Stimulated activated CD8-positive, alpha-beta memory T cell treated with anti-CD3 and anti-CD28 coated beads, Interleukin-7, amount 100 ng/mL, for 48 hours (primary cell): ENCODE measurements at regions not wholly inside any gene's neighbourhood (a gene's known extent, or its start where the extent isn't known, plus 50 kb on each side); places are given as distances from the start of the nearest gene placed in this dataset.

ENCODE experiments used
- DNase-seq, 2 donors: peaks; one replicate each; pipeline ENCODE4 v3.0.0-alpha.2; 2020; ENCODE audit warnings: low read depth in 1 of 2; ENCODE audit errors: extremely low read depth in 1 of 2

- no peak for DNase-seq
Measured at GRCh38 chr11:81476345-81476744, 1257.3 kb downstream of the FAM181B start.

DNA sequence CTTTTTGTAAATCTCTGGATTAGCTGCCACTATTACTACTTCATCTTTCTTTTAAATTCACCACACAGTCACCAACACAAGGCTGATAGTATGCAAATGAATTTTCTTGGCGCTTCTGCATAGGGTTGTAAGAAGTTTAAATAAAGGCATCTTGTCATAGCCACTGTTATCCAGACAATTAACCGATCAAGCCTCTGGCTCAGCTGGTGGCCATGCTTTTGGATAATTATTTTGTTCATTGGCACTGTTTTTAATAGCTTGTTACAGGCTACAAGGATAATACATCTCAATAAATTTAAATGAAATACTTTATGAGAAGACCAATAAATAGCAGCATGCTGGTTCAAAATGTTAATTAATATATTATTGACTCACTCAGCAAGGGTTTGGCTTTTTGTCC is 1261.0 kb downstream of the FAM181B start:
- no peak for DNase-seq

- no peak for DNase-seq
Measured at GRCh38 chr11:81470446-81470845, 1263.2 kb downstream of the FAM181B start.

GRCh38 chr11:81459766-81460306 is 1273.8 kb downstream of the FAM181B start:
- no peak for DNase-seq

- no peak for DNase-seq
Measured at GRCh38 chr11:81449588-81450156, 1284.0 kb downstream of the FAM181B start.

- no peak for DNase-seq
Measured at GRCh38 chr11:81444297-81444696, 1289.4 kb downstream of the FAM181B start.

DNA sequence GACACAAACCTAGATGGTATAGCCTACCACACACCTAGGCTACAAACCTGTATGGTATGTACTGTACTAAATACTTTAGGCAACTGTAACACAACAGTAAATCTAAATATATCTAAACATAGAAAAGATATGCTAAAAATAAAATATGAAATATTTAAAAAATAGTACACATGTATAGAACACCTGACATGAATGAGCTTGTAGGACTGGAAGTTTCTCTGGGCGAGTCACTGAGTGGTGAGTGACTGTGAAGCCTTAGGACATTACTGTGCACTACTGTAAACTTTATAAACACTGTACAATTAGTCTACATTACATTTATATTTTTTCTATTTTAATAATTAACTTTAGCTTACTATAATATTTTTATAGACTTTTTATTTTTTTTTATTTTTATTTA is 1301.3 kb downstream of the FAM181B start:
- DNase-seq = no peak

DNA sequence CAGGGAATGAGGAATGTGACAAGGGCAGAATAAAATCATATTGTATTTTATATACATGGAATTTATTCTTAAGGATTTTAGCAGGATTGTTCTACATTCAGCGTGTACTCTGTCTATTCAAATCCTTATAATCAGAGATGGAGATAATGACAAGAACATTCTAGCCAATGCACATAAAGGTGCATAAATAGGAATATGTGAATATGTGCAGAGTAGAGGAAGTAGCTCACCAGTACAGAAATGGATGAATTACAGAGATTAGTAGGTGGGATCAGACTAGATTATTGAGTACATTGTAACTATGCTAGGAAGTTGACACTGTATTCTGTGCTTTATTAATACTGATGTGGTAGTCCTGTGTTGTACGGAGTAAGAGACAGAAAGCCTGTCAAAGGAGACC is 1308.8 kb downstream of the FAM181B start:
- no peak for DNase-seq

DNA sequence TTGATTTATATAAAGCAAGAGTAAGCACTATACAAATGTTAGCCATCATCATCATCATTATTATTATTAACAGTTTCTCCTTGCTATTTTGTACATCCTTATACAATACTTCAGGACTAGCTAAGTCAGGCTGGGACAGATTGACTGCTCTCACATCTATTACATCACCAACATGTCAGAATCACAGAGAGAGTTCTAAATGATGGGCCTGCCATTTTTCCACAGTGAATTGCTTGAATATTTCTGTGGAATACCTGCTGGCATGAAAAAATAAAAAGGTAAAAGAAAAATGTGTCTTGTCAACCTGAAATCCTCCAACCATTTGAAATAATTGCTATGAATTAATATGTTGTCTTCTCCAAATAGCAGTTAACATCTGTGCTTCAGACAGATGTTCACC is 1311.3 kb downstream of the FAM181B start:
- DNase-seq = no peak

DNA sequence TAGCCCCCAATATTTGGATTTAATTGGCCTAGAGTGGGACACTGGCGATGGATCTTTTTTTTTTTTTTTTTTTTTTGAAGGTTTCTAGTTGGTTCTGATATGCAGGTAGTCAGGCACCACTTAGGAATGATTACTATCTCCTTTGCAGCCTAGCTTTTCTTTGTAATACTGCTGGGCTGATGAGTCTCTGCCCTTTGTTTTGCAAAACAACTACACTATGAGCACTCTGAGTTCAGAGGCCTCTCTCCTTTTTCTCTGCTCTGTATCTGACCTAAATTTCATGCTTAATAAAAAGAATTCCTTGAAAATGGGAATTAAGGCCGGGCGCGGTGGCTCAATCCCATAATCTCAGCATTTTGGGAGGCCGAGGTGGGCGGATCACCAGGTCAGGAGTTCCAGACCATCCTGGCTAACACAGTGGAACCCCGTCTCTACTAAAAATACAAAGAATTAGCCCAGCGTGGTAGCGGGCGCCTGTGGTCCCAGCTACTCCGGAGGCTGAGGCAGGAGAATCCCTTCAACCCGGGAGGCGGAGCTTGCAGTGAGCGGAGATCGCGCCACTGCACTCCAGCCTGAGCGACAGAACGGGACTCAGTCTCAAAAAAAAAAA is 1312.3 kb downstream of the FAM181B start:
- no peak for DNase-seq

- DNase-seq = no peak
Measured at GRCh38 chr11:81420668-81421250, 1312.9 kb downstream of the FAM181B start.

DNA sequence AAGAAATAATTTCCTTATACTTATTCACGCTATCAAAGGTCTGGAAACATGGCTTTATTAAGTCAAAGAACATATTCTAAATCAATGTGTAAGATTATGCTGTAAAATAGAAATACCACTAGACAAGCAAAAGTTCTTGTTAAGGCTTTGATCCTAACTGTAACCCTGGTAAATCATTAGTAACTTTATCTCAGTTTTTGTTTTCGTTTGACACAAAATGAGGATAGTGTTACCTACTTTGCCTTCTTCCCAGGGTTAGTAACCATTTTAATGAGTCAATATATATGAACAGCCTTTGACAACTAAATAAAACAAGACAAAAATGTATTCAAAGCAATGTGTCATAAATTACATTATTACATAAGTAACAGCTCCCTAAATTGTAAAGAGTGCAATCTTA is 1336.3 kb downstream of the FAM181B start:
- DNase-seq = no peak

- no peak for DNase-seq
Measured at GRCh38 chr11:81394311-81394710, 1339.4 kb downstream of the FAM181B start.

DNA sequence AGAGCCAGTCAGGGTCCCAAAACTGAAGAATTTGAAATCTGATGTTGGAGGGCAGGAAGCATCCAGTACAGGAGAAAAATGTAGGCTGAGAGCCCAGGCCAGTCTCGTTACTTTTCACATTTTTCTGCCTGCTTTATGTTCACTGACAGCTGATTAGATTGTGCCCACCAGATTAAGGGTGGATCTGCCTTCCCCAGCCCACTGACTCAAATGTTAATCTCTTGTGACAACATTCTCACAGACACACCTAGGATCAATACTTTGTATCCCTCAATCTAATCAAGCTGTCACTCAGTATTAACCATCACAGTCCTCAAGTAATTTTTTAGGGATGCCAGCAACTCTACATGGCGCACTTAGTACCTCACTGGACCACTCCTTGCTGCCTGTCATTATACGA is 1345.3 kb downstream of the FAM181B start:
- no peak for DNase-seq

DNA sequence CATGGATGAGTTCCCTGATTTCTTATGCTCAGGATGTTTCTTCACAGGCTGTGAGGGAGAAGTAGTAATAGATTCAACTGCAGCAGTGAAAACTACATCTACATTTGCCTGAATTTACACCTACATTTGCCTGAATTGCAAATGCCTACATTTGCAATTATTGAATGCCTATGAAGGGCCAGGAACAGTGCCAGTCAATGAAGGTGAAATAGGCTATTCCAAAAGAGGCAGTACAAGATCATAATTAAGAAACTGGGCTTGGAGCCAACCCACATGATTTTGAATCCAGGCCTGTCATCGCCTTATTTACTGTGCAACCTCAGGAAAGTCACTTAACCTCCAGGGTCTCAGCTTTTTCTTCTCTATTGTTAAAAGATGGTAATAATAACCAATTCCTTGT is 1353.3 kb downstream of the FAM181B start:
- no peak for DNase-seq

DNA sequence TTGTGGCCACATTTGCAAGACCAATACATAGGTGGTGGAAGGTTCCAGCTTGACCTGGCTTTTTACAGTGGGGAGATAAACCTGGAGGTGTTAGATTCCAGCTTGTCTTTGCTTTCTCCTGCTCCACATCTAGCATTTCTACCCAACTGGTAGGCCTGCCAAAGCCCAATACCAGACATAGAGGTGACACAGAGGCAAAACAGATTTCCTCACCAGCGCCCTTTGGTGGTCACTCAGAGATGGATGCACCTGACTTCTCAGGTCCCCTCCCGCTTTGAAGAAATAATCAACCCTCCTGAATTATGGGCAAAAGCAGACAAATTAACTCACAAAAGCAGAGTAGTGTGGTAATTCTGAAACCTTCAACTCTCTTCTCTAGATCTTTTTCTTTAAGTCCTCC is 1356.2 kb downstream of the FAM181B start:
- no peak for DNase-seq

DNA sequence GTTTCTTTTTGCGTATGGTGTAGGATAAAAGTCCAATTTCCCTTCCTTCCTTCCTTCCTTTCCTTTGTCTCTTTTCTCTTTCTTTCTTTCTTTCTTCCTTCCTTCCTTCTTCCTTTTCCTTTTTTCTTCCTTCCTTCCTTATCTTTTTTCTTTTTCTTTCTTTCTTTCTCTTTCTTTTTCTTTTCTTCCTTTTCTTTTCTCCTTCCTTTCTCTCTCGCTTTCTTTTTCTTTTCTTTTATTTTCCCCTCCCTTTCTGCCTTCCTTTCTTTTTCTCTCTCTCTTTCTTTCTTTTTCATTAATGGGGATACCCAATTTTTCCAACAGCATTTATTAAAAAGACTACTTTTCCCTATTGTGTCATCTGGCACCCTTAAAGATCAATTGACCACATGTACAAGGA is 1359.7 kb downstream of the FAM181B start:
- DNase-seq = no peak

DNA sequence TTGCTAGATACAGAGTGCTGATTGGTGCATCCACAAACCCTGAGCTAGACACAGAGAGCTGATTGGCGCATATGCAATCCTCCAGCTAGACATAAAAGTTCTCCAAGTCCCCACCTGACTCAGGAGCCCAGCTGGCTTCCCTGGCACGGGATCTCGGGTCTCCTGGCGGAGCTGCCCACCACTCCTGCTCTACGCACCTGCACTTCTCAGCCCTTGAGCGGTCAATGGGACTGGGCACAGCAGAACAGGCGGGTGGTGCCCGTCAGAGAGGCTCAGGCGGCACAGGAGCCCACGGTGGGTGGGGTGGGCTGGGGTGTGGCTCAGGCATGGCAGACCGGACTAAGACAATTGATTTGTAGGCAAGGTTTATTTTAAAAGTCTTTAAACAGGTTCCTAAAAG is 1365.5 kb downstream of the FAM181B start:
- no peak for DNase-seq

DNA sequence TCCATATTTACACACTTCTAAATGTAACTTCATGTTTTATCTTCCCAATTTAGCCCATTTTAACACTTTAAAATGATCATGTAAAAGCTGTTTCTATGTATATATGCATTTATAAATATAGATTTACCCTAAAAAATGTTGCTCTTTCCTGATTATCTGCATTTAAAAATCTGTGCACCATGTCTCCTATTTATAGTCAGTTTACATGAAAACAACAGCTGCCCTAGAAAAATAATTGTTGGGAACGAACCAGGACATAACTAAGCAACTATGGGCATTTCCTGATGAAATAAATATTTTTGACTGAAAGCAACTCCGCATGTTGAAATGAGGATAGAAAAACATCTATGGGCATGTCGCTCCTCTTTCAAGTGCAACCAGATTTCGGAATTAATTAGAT is 1368.2 kb downstream of the FAM181B start:
- no peak for DNase-seq

- DNase-seq = no peak
Measured at GRCh38 chr11:81359476-81359875, 1374.2 kb downstream of the FAM181B start.

GRCh38 chr11:81345609-81346008 is 1388.1 kb downstream of the FAM181B start:
- DNase-seq = no peak

GRCh38 chr11:81342966-81343365 is 1390.7 kb downstream of the FAM181B start:
- no peak for DNase-seq
